A549 (cell line): ENCODE measurements at regions not wholly inside any gene's neighbourhood (a gene's known extent, or its start where the extent isn't known, plus 50 kb on each side); places are given as distances from the start of the nearest gene placed in this dataset.

Experiments
- ATAC-seq, 2 experiments: fragments of 200-7000 bp in 1 of 2; fragments of >200 bp in 1 of 2; cut with Nextera tagmentation in 1 of 2; cut with Tn5 transposase in 1 of 2; 3 replicates each; pipeline versions ENCODE4 v1.8.0 to v1.9.1; 2018 to 2020; ENCODE audit warnings: mild to moderate bottlenecking in 1 of 2, moderate library complexity in 1 of 2
- CTCF ChIA-PET: fragments of 300-600 bp; sonication (Branson Sonifier 250); formaldehyde crosslinking; extraction: SDS; loops from one replicate; lab custom pipeline; 2021; ENCODE audit warnings: antibody characterized with exemption, inconsistent platforms; lab: Yijun Ruan, JAX
- POLR2A ChIA-PET: fragments of 350-600 bp; formaldehyde crosslinking; extraction: SDS; loops from one replicate; lab custom pipeline; 2021; ENCODE audit warnings: antibody characterized with exemption, inconsistent platforms; lab: Yijun Ruan, JAX
- DNase-seq, 2 experiments: peaks; one replicate each; pipeline versions ENCODE4 v3.0.0 to v3.0.0-alpha.2; 2011 to 2016; ENCODE audit warnings: low read depth in 1 of 2, low spot score in 1 of 2
- FAIRE-seq: peaks from 2 replicates; lab custom pipeline; 2011; peaks lifted over from hg19 to GRCh38; lab: Jason Lieb, UNC
- H3K27ac ChIP-seq, 2 experiments: fragments of >200 bp; sonication (Bioruptor Twin); formaldehyde crosslinking; 3 replicates each; pipeline ENCODE4 v1.5.1; 2016 to 2017
- H3K4me1 ChIP-seq: fragments of >200 bp; sonication (Bioruptor Twin); formaldehyde crosslinking; 3 replicates; pipeline ENCODE4 v1.6.1; 2016
- H3K4me2 ChIP-seq: fragments of >200 bp; sonication (Bioruptor Twin); formaldehyde crosslinking; 3 replicates; pipeline ENCODE4 v1.6.1; 2016
- H3K4me3 ChIP-seq: fragments of >200 bp; sonication (Bioruptor Twin); formaldehyde crosslinking; 3 replicates; pipeline ENCODE4 v1.5.1; 2016
- H3K9me3 ChIP-seq: fragments of >200 bp; sonication (Bioruptor Twin); formaldehyde crosslinking; 3 replicates; pipeline ENCODE4 v1.6.1; 2016
- BHLHE40 ChIP-seq: IDR thresholded peaks from 2 replicates; pipeline ENCODE4 v1.6.1; 2012; ENCODE audit warnings: low read depth, low read length, inconsistent platforms
- CHD2 ChIP-seq: fragments of 150-350 bp; IDR thresholded peaks from 2 replicates; pipeline ENCODE4 v1.6.1; 2014; ENCODE audit warnings: low read length; ENCODE audit not compliant: partially characterized antibody
- CHD4 ChIP-seq: fragments of 200-600 bp; sonication (generic); IDR thresholded peaks from 2 replicates; pipeline ENCODE4 v1.6.1; 2016; ENCODE audit warnings: antibody characterized with exemption, mild to moderate bottlenecking, borderline replicate concordance
- EHMT2 ChIP-seq: fragments of 200-600 bp; sonication (generic); IDR thresholded peaks from 2 replicates; pipeline ENCODE4 v1.6.1; 2016; ENCODE audit warnings: antibody characterized with exemption, low read depth, mild to moderate bottlenecking, moderate library complexity
- FOSB ChIP-seq: fragments of 250-450 bp; sonication (Bioruptor Pico); IDR thresholded peaks from 2 replicates; pipeline ENCODE4 v1.5.0; 2020; ENCODE audit warnings: mild to moderate bottlenecking, moderate library complexity
- HEYL ChIP-seq: fragments of 250-450 bp; sonication (Bioruptor Pico); IDR thresholded peaks from 2 replicates; pipeline ENCODE4 v1.8.0; 2021; ENCODE audit warnings: mild to moderate bottlenecking, moderate library complexity
- HOXA7 ChIP-seq: fragments of 250-450 bp; sonication (Bioruptor Pico); IDR thresholded peaks from 2 replicates; pipeline ENCODE4 v1.5.0; 2020; ENCODE audit warnings: mild to moderate bottlenecking, moderate library complexity
- HOXB13 ChIP-seq: fragments of 250-450 bp; sonication (Bioruptor Pico); IDR thresholded peaks from 2 replicates; pipeline ENCODE4 v1.5.0; 2020; ENCODE audit warnings: low read depth, mild to moderate bottlenecking, moderate library complexity
- MAZ ChIP-seq: fragments of 150-350 bp; IDR thresholded peaks from 2 replicates; pipeline ENCODE4 v1.6.1; 2014; ENCODE audit warnings: antibody characterized with exemption, low read depth, low read length, borderline replicate concordance
- NFE2L2 ChIP-seq: fragments of 150-350 bp; conservative IDR thresholded peaks from 2 replicates; pipeline ENCODE4 v1.6.1; 2014; ENCODE audit warnings: low read length
- NPAS2 ChIP-seq: fragments of 250-450 bp; sonication (Bioruptor Pico); IDR thresholded peaks from 2 replicates; pipeline ENCODE4 v1.8.0; 2022; ENCODE audit warnings: mild to moderate bottlenecking, moderate library complexity, borderline replicate concordance
- NR3C1 ChIP-seq: fragments of >200 bp; sonication (Bioruptor Twin); formaldehyde crosslinking; IDR thresholded peaks from 3 replicates; pipeline ENCODE4 v1.6.1; 2017
- PHF8 ChIP-seq: fragments of 200-600 bp; sonication (generic); IDR thresholded peaks from 2 replicates; pipeline ENCODE4 v1.6.1; 2016; ENCODE audit warnings: low read depth, mild to moderate bottlenecking, antibody characterized with exemption, moderate library complexity, borderline replicate concordance
- POLR2A ChIP-seq: IDR thresholded peaks from 2 replicates; pipeline ENCODE4 v1.6.1; 2012; ENCODE audit warnings: mild to moderate bottlenecking, low read length
- POLR2AphosphoS2 ChIP-seq: conservative IDR thresholded peaks from 2 replicates; pipeline ENCODE4 v1.6.1; 2012; ENCODE audit warnings: low read length, improper control_type of control experiment, inconsistent platforms
- RARB ChIP-seq: fragments of 250-450 bp; sonication (Bioruptor Pico); IDR thresholded peaks from 2 replicates; pipeline ENCODE4 v1.8.0; 2021; ENCODE audit warnings: mild to moderate bottlenecking, moderate library complexity
- RNF2 ChIP-seq: fragments of 200-600 bp; sonication (generic); IDR thresholded peaks from 2 replicates; pipeline ENCODE4 v1.6.1; 2016; ENCODE audit warnings: low read depth, mild to moderate bottlenecking, antibody characterized with exemption, moderate library complexity, borderline replicate concordance
- SMC3 ChIP-seq: fragments of >200 bp; sonication (Bioruptor Twin); formaldehyde crosslinking; IDR thresholded peaks from 3 replicates; pipeline ENCODE4 v1.6.1; 2018; ENCODE audit warnings: inconsistent platforms
- TP53 ChIP-seq: fragments of 250-450 bp; sonication (Bioruptor Pico); IDR thresholded peaks from 2 replicates; pipeline ENCODE4 v1.5.0; 2021; ENCODE audit warnings: mild to moderate bottlenecking, moderate library complexity
- ZC3H11A ChIP-seq: fragments of 450-650 bp; IDR thresholded peaks from 2 replicates; pipeline ENCODE4 v1.6.1; 2014; ENCODE audit warnings: antibody characterized with exemption, mild to moderate bottlenecking
- WGBS: methylation state at CpG from one replicate; pipeline ENCODE4 v1.1.6; 2017; ENCODE audit errors: missing lambda C conversion rate; 5-methylcytosine and 5-hydroxymethylcytosine counted together
- TF ChIP-seq, protein P1 (sequence below): fragments of 250-450 bp; sonication (Bioruptor Pico); IDR thresholded peaks from 2 replicates; pipeline ENCODE4 v1.5.0; 2020; ENCODE audit warnings: low read depth, mild to moderate bottlenecking, moderate library complexity
- TF ChIP-seq, protein P2 (sequence below): fragments of 450-650 bp; IDR thresholded peaks from 2 replicates; pipeline ENCODE4 v1.6.1; 2014; ENCODE audit warnings: antibody characterized with exemption
- TF ChIP-seq, protein P3 (sequence below): fragments of 250-450 bp; sonication (Bioruptor Pico); IDR thresholded peaks from 2 replicates; pipeline ENCODE4 v1.5.0; 2021; ENCODE audit warnings: mild to moderate bottlenecking, moderate library complexity, borderline replicate concordance

DNA sequence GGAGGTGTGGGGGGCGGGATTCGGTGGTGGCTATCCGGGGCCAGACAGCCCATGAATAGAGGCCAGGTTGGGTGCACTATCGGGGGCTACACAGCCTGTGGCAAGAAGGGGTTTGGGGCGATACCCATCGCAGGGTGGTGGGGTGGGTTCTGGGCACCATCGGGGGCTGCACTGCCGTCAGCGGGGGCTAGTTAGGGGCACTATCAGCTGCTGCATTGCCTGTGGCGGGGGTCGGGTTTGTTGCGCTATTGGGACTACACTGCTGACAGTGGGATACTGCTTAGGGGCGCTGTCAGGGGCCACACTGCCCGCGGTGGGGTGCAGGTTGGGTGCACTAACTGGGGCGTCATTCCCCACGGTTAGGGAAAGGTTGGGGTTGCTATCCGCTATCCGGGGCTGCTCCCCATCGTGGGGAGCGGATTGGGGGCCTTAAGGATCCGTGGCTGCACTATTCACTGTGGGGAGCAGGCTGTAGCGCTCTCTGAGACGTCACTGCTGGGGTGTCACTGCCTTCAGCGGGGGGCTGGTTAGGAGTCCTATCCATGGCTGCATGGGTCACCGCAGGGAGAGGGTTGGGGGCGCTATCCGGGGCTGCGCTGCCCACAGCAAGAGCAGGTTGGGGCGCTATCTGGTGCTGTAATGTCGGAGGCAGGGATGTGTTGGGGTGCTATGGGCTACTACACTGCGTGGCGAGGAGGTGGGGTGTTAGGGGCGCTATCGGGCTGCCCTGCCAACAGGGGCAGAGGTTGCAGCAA is 76.5 kb upstream of the SLC35G4 start:
- CTCF ChIA-PET, result interaction anchor here (1.0 kb wide), 1 partner anchor 20 kb away, joined by 4 read pairs; no protein-coding TSS in a partner anchor
- TF ChIP-seq BHLHE40 (no peak), TP53 (CRISPR knock-in tag) (no peak), RARB (no peak), NR3C1 (no peak), POLR2A (no peak), NFE2L2 (no peak), RNF2 (no peak), POLR2AphosphoS2 (no peak), HEYL (no peak)
- TF ChIP-seq, protein P1, sequence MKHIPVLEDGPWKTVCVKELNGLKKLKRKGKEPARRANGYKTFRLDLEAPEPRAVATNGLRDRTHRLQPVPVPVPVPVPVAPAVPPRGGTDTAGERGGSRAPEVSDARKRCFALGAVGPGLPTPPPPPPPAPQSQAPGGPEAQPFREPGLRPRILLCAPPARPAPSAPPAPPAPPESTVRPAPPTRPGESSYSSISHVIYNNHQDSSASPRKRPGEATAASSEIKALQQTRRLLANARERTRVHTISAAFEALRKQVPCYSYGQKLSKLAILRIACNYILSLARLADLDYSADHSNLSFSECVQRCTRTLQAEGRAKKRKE, result no peak
- TF ChIP-seq, protein P2, sequence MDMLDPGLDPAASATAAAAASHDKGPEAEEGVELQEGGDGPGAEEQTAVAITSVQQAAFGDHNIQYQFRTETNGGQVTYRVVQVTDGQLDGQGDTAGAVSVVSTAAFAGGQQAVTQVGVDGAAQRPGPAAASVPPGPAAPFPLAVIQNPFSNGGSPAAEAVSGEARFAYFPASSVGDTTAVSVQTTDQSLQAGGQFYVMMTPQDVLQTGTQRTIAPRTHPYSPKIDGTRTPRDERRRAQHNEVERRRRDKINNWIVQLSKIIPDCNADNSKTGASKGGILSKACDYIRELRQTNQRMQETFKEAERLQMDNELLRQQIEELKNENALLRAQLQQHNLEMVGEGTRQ, result no peak
- POLR2A ChIA-PET, result no interaction called here
- WGBS, result 52% methylated on average over 18 of the region's 35 CpGs
- ATAC-seq (no peak), DNase-seq (no peak), FAIRE-seq (no peak)
- H3K4me2 ChIP-seq, result no peak overlapping the region
- no peak overlapping the region for H3K4me3 ChIP-seq
- no peak overlapping the region for H3K27ac ChIP-seq
- H3K9me3 ChIP-seq, result no peaks in the 10 kb centered on the region
- H3K4me1 ChIP-seq, result no peaks in the 10 kb centered on the region

DNA sequence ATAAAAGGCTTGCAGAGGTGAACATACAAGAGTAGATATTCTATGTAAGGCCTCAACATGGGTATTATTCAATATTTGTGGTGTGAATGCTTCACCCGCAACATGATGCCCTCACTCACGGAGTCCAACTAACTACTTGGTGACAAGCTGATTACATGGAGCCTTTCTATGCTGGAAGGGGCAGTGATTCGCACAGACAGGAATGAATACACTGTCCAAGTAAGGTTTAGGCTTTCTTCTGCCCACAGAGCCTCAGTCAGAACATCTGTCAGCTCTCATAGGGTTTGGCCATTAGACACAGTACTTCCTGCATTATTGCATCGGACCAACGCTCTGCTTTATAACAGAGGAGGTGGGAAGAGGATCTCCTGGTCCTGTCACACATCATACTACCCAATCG is 80.3 kb upstream of the SLC35G4 start:
- ChIA-PET CTCF (interaction anchor here (1.5 to 2.9 kb wide), 2 partner anchors 11 to 17 kb away, joined by 7 to 17 read pairs; no protein-coding TSS in a partner anchor), POLR2A (no interaction called here)
- Histone ChIP-seq H3K27ac (no peak overlapping the region), H3K9me3 (no peaks in the 10 kb centered on the region), H3K4me3 (no peak overlapping the region), H3K4me1 (no peaks in the 10 kb centered on the region), H3K4me2 (no peak overlapping the region)
- FAIRE-seq (no peak), ATAC-seq (no peak), DNase-seq (no peak)
- TF ChIP-seq MAZ (no peak), HOXA7 (CRISPR knock-in tag) (no peak), RNF2 (no peak), ZC3H11A (no peak), SMC3 (no peak), FOSB (CRISPR knock-in tag) (no peak), TP53 (CRISPR knock-in tag) (no peak), POLR2A (no peak), NR3C1 (no peak), EHMT2 (no peak), PHF8 (no peak), CHD2 (no peak), POLR2AphosphoS2 (no peak), CHD4 (no peak), HOXB13 (no peak), NPAS2 (no peak), NFE2L2 (no peak)
- TF ChIP-seq, protein P3, sequence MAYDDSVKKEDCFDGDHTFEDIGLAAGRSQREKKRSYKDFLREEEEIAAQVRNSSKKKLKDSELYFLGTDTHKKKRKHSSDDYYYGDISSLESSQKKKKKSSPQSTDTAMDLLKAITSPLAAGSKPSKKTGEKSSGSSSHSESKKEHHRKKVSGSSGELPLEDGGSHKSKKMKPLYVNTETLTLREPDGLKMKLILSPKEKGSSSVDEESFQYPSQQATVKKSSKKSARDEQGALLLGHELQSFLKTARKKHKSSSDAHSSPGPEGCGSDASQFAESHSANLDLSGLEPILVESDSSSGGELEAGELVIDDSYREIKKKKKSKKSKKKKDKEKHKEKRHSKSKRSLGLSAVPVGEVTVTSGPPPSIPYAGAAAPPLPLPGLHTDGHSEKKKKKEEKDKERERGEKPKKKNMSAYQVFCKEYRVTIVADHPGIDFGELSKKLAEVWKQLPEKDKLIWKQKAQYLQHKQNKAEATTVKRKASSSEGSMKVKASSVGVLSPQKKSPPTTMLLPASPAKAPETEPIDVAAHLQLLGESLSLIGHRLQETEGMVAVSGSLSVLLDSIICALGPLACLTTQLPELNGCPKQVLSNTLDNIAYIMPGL (CRISPR knock-in tag), result no peak
- WGBS, result 46% methylated on average over 6 of the region's 6 CpGs
